ENCODE measurements at regions not wholly inside any gene's neighbourhood (a gene's known extent, or its start where the extent isn't known, plus 50 kb on each side); places are given as distances from the start of the nearest gene placed in this dataset.

- CTCF ChIA-PET: no interaction called here
Observed at GRCh38 chr10:111872591-111872990, 311.0 kb downstream of the GPAM start.

GRCh38 chr10:111873041-111873440 lies 310.5 kb downstream of the GPAM start:
- no peaks in the 10 kb centered on the region for H3K27me3 ChIP-seq (ENCODE audit: insufficient read depth, low read depth)
- H3K4me3 ChIP-seq: no peak overlapping the region
- H3K9me3 ChIP-seq (ENCODE audit: insufficient read depth, low read depth): no peaks in the 10 kb centered on the region
- intact Hi-C loops (cut with micrococcal nuclease; ENCODE audit: unreplicated experiment): no loop called here
- H3K9me2 ChIP-seq (ENCODE audit: insufficient read depth): no peaks in the 10 kb centered on the region
- no peak overlapping the region for H3K4me2 ChIP-seq
- no peak for TF ChIP-seq EZH2 (IDR thresholded peaks at IDR 0.05; ENCODE audit: low read depth)
- no peak for TF ChIP-seq CTCF (conservative IDR thresholded peaks at IDR 0.05)
- no peak overlapping the region for H3K27ac ChIP-seq
- POLR2A ChIA-PET (ENCODE audit: unreplicated experiment): no interaction called here
- CTCF ChIA-PET: no interaction called here
- no peaks in the 10 kb centered on the region for H4K20me1 ChIP-seq (ENCODE audit: insufficient read depth)
- no peaks in the 10 kb centered on the region for H3K36me3 ChIP-seq (ENCODE audit: low read depth)
- DNase-seq: no peak
- no peak overlapping the region for H2AFZ ChIP-seq
- no TSS peak for BruUV-seq (replicated peaks)
- no peaks in the 10 kb centered on the region for H3F3A ChIP-seq (ENCODE audit: insufficient read depth, low read depth)
- H3K4me1 ChIP-seq (replicated peaks; ENCODE audit: insufficient read depth): no peaks in the 10 kb centered on the region
- no peaks in the 10 kb centered on the region for H3K79me2 ChIP-seq (ENCODE audit: low read depth)

More at GRCh38 chr10:111872591-111872990, 311.0 kb downstream of the GPAM start:
- Histone ChIP-seq H3K79me2 (ENCODE audit: low read depth) (no peaks in the 10 kb centered on the region), H3K9me3 (ENCODE audit: insufficient read depth, low read depth) (no peaks in the 10 kb centered on the region), H3K36me3 (ENCODE audit: low read depth) (no peaks in the 10 kb centered on the region), H3F3A (ENCODE audit: insufficient read depth, low read depth) (no peaks in the 10 kb centered on the region), H4K20me1 (ENCODE audit: insufficient read depth) (no peaks in the 10 kb centered on the region), H2AFZ (no peak overlapping the region), H3K27ac (no peak overlapping the region), H3K9me2 (ENCODE audit: insufficient read depth) (no peaks in the 10 kb centered on the region), H3K4me3 (no peak overlapping the region), H3K4me1 (replicated peaks; ENCODE audit: insufficient read depth) (no peaks in the 10 kb centered on the region), H3K27me3 (ENCODE audit: insufficient read depth, low read depth) (no peaks in the 10 kb centered on the region), H3K4me2 (no peak overlapping the region)
- POLR2A ChIA-PET (ENCODE audit: unreplicated experiment): no interaction called here
- no peak for DNase-seq
- BruUV-seq (replicated peaks): no TSS peak
- no peak for TF ChIP-seq EZH2 (IDR thresholded peaks at IDR 0.05; ENCODE audit: low read depth)
- TF ChIP-seq CTCF (conservative IDR thresholded peaks at IDR 0.05): no peak
- intact Hi-C loops (cut with micrococcal nuclease; ENCODE audit: unreplicated experiment): no loop called here

- Histone ChIP-seq H3K27me3 (ENCODE audit: insufficient read depth, low read depth) (no peaks in the 10 kb centered on the region), H3K4me3 (no peak overlapping the region), H4K20me1 (ENCODE audit: insufficient read depth) (no peaks in the 10 kb centered on the region), H3K27ac (no peak overlapping the region), H3K9me2 (ENCODE audit: insufficient read depth) (no peaks in the 10 kb centered on the region), H3K4me1 (replicated peaks; ENCODE audit: insufficient read depth) (no peaks in the 10 kb centered on the region), H3K36me3 (ENCODE audit: low read depth) (no peaks in the 10 kb centered on the region), H3F3A (ENCODE audit: insufficient read depth, low read depth) (no peaks in the 10 kb centered on the region), H3K79me2 (ENCODE audit: low read depth) (no peaks in the 10 kb centered on the region), H3K9me3 (ENCODE audit: insufficient read depth, low read depth) (no peaks in the 10 kb centered on the region), H2AFZ (no peak overlapping the region), H3K4me2 (no peak overlapping the region)
- POLR2A ChIA-PET (ENCODE audit: unreplicated experiment): no interaction called here
- no peak for DNase-seq
- no TSS peak for BruUV-seq (replicated peaks)
- TF ChIP-seq CTCF (conservative IDR thresholded peaks at IDR 0.05) (no peak), EZH2 (IDR thresholded peaks at IDR 0.05; ENCODE audit: low read depth) (no peak)
- intact Hi-C loops (cut with micrococcal nuclease; ENCODE audit: unreplicated experiment): no loop called here
- CTCF ChIA-PET: no interaction called here
Observed at GRCh38 chr10:111873621-111874135, 309.9 kb downstream of the GPAM start.
